HepG2 (cell line): ENCODE measurements at regions not wholly inside any gene's neighbourhood (a gene's known extent, or its start where the extent isn't known, plus 50 kb on each side); places are given as distances from the start of the nearest gene placed in this dataset.

Experiments
- ATF3 ChIP-seq: sonication (generic); formaldehyde crosslinking; IDR thresholded peaks from 2 replicates; pipeline ENCODE4 v1.4.0; 2020; ENCODE audit warnings: missing genetic modification reagents
- EHMT2 ChIP-seq: fragments of 200-600 bp; sonication (generic); IDR thresholded peaks from 2 replicates; pipeline ENCODE4 v1.7.0; 2017; ENCODE audit warnings: antibody characterized with exemption, low read depth, low read length, borderline replicate concordance
- KLF11 ChIP-seq: IDR thresholded peaks from 2 replicates; pipeline ENCODE4 v1.6.1; 2016; ENCODE audit warnings: missing compliant biosample characterization
- PHF21A ChIP-seq: sonication (generic); formaldehyde crosslinking; IDR thresholded peaks from 2 replicates; pipeline ENCODE4 v1.5.0; 2020; ENCODE audit warnings: mild to moderate bottlenecking, missing genetic modification reagents
- POLR2AphosphoS5 ChIP-seq: IDR thresholded peaks from 2 replicates; pipeline ENCODE4 v1.6.1; 2012; ENCODE audit warnings: low read depth, low read length
- RBFOX2 ChIP-seq: fragments of 200-400 bp; formaldehyde crosslinking; IDR thresholded peaks from 2 replicates; pipeline ENCODE4 v1.6.1; 2017; ENCODE audit warnings: low read depth, mild to moderate bottlenecking, low read length
- REPIN1 ChIP-seq: sonication (generic); formaldehyde crosslinking; IDR thresholded peaks from 2 replicates; pipeline ENCODE4 v1.8.0; 2022; ENCODE audit warnings: missing genetic modification reagents, low read depth, mild to moderate bottlenecking, borderline replicate concordance
- ZNF816 ChIP-seq: sonication (generic); formaldehyde crosslinking; IDR thresholded peaks from 2 replicates; pipeline ENCODE4 v1.8.0; 2022; ENCODE audit warnings: missing genetic modification reagents, mild to moderate bottlenecking, borderline replicate concordance
- TF ChIP-seq, protein P1 (sequence below): sonication (generic); formaldehyde crosslinking; IDR thresholded peaks from 2 replicates; pipeline ENCODE4 v1.5.0; 2020; ENCODE audit warnings: mild to moderate bottlenecking, missing genetic modification reagents, borderline replicate concordance

GRCh38 chr18:49662506-49662905 lies 100.6 kb downstream of the LIPG start:
- TF ChIP-seq RBFOX2, result no peak
- TF ChIP-seq POLR2AphosphoS5, result no peak
- TF ChIP-seq PHF21A (CRISPR knock-in tag), result no peak
- no peak for TF ChIP-seq REPIN1 (CRISPR knock-in tag)
- no peak for TF ChIP-seq KLF11 (CRISPR knock-in tag)
- TF ChIP-seq ZNF816 (CRISPR knock-in tag), result no peak
- TF ChIP-seq, protein P1, sequence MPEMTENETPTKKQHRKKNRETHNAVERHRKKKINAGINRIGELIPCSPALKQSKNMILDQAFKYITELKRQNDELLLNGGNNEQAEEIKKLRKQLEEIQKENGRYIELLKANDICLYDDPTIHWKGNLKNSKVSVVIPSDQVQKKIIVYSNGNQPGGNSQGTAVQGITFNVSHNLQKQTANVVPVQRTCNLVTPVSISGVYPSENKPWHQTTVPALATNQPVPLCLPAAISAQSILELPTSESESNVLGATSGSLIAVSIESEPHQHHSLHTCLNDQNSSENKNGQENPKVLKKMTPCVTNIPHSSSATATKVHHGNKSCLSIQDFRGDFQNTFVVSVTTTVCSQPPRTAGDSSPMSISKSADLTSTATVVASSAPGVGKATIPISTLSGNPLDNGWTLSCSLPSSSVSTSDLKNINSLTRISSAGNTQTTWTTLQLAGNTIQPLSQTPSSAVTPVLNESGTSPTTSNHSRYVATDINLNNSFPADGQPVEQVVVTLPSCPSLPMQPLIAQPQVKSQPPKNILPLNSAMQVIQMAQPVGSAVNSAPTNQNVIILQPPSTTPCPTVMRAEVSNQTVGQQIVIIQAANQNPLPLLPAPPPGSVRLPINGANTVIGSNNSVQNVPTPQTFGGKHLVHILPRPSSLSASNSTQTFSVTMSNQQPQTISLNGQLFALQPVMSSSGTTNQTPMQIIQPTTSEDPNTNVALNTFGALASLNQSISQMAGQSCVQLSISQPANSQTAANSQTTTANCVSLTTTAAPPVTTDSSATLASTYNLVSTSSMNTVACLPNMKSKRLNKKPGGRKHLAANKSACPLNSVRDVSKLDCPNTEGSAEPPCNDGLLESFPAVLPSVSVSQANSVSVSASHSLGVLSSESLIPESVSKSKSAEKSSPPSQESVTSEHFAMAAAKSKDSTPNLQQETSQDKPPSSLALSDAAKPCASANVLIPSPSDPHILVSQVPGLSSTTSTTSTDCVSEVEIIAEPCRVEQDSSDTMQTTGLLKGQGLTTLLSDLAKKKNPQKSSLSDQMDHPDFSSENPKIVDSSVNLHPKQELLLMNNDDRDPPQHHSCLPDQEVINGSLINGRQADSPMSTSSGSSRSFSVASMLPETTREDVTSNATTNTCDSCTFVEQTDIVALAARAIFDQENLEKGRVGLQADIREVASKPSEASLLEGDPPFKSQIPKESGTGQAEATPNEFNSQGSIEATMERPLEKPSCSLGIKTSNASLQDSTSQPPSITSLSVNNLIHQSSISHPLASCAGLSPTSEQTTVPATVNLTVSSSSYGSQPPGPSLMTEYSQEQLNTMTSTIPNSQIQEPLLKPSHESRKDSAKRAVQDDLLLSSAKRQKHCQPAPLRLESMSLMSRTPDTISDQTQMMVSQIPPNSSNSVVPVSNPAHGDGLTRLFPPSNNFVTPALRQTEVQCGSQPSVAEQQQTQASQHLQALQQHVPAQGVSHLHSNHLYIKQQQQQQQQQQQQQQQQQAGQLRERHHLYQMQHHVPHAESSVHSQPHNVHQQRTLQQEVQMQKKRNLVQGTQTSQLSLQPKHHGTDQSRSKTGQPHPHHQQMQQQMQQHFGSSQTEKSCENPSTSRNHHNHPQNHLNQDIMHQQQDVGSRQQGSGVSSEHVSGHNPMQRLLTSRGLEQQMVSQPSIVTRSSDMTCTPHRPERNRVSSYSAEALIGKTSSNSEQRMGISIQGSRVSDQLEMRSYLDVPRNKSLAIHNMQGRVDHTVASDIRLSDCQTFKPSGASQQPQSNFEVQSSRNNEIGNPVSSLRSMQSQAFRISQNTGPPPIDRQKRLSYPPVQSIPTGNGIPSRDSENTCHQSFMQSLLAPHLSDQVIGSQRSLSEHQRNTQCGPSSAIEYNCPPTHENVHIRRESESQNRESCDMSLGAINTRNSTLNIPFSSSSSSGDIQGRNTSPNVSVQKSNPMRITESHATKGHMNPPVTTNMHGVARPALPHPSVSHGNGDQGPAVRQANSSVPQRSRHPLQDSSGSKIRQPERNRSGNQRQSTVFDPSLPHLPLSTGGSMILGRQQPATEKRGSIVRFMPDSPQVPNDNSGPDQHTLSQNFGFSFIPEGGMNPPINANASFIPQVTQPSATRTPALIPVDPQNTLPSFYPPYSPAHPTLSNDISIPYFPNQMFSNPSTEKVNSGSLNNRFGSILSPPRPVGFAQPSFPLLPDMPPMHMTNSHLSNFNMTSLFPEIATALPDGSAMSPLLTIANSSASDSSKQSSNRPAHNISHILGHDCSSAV (CRISPR knock-in tag), result no peak
- TF ChIP-seq EHMT2, result no peak
- TF ChIP-seq ATF3 (CRISPR knock-in tag), result no peak
